ENCODE measurements at regions not wholly inside any gene's neighbourhood (a gene's known extent, or its start where the extent isn't known, plus 50 kb on each side); places are given as distances from the start of the nearest gene placed in this dataset.

GRCh38 chr2:204112084-204112770, 175.7 kb downstream of the ICOS start:
- TF ChIP-seq EZH2 (IDR thresholded peaks at IDR 0.05; ENCODE audit: low read length) (no peak), CTCF (optimal IDR thresholded peaks at IDR 0.05 in 1 of 3, IDR thresholded peaks at IDR 0.05 in 1 of 3, conservative IDR thresholded peaks at IDR 0.05 in 1 of 3; ENCODE audit: extremely low read depth in 1 of 3, insufficient read depth in 2 of 3, low read length in 3 of 3) (no peak)
- H3K9me1 ChIP-seq (ENCODE audit: control insufficient read depth, extremely low read depth, insufficient read depth, low read length), result no peaks in the 10 kb centered on the region
- no peaks in the 10 kb centered on the region for H3K79me2 ChIP-seq (ENCODE audit: control insufficient read depth, insufficient read depth, low read length)
- no peaks in the 10 kb centered on the region for H3K4me1 ChIP-seq (ENCODE audit: control insufficient read depth, extremely low read depth, insufficient read depth, low read length)
- H3K4me2 ChIP-seq (ENCODE audit: control insufficient read depth, extremely low read depth, insufficient read depth, low read depth, low read length), result no peak overlapping the region
- dilution Hi-C loops (cut with MboI; ENCODE audit: extremely low pct_ligation_motif_present, low sequenced_read_pairs), result no loop called here
- no peak overlapping the region for H3K9ac ChIP-seq (ENCODE audit: control insufficient read depth, extremely low read depth, insufficient read depth, low read length)
- FAIRE-seq (no peak), DNase-seq (ENCODE audit: low read depth, low spot score) (no peak)
- H3K27ac ChIP-seq (ENCODE audit: control insufficient read depth, insufficient read depth, low read length), result no peak overlapping the region
- no peaks in the 10 kb centered on the region for H3K9me3 ChIP-seq (ENCODE audit: control insufficient read depth, low read depth, low read length)
- H4K20me1 ChIP-seq (ENCODE audit: control insufficient read depth, extremely low read depth, insufficient read depth, low read length), result no peaks in the 10 kb centered on the region
- H2AFZ ChIP-seq (ENCODE audit: control insufficient read depth, low read length), result no peak overlapping the region
- peaks cover 7% of the 10 kb centered on the region for H3K27me3 ChIP-seq (ENCODE audit: control insufficient read depth, extremely low read depth, insufficient read depth, low read length)
- no peaks in the 10 kb centered on the region for H3K36me3 ChIP-seq (ENCODE audit: control insufficient read depth in 2 of 2, extremely low read depth in 1 of 2, insufficient read depth in 2 of 2, low read length in 2 of 2)
- H3K4me3 ChIP-seq (ENCODE audit: control insufficient read depth in 2 of 3, extremely low read depth in 1 of 3, insufficient read depth in 2 of 3, low read depth in 1 of 3, low read length in 3 of 3), result no peak overlapping the region

- no peaks in the 10 kb centered on the region for H3K79me2 ChIP-seq (ENCODE audit: control insufficient read depth, insufficient read depth, low read length)
- no peak overlapping the region for H2AFZ ChIP-seq (ENCODE audit: control insufficient read depth, low read length)
- H3K9ac ChIP-seq (ENCODE audit: control insufficient read depth, extremely low read depth, insufficient read depth, low read length), result no peak overlapping the region
- no peaks in the 10 kb centered on the region for H3K36me3 ChIP-seq (ENCODE audit: control insufficient read depth in 2 of 2, extremely low read depth in 1 of 2, insufficient read depth in 2 of 2, low read length in 2 of 2)
- H3K27me3 ChIP-seq (ENCODE audit: control insufficient read depth, extremely low read depth, insufficient read depth, low read length), result peaks cover 5% of the 10 kb centered on the region
- dilution Hi-C loops (cut with MboI; ENCODE audit: extremely low pct_ligation_motif_present, low sequenced_read_pairs), result no loop called here
- H3K9me3 ChIP-seq (ENCODE audit: control insufficient read depth, low read depth, low read length), result no peaks in the 10 kb centered on the region
- no peaks in the 10 kb centered on the region for H3K9me1 ChIP-seq (ENCODE audit: control insufficient read depth, extremely low read depth, insufficient read depth, low read length)
- no peak overlapping the region for H3K27ac ChIP-seq (ENCODE audit: control insufficient read depth, insufficient read depth, low read length)
- no peak overlapping the region for H3K4me3 ChIP-seq (ENCODE audit: control insufficient read depth in 2 of 3, extremely low read depth in 1 of 3, insufficient read depth in 2 of 3, low read depth in 1 of 3, low read length in 3 of 3)
- TF ChIP-seq CTCF (optimal IDR thresholded peaks at IDR 0.05 in 1 of 3, IDR thresholded peaks at IDR 0.05 in 1 of 3, conservative IDR thresholded peaks at IDR 0.05 in 1 of 3; ENCODE audit: extremely low read depth in 1 of 3, insufficient read depth in 2 of 3, low read length in 3 of 3), result no peak
- no peak for TF ChIP-seq EZH2 (IDR thresholded peaks at IDR 0.05; ENCODE audit: low read length)
- FAIRE-seq (no peak), DNase-seq (ENCODE audit: low read depth, low spot score) (no peak)
- H3K4me2 ChIP-seq (ENCODE audit: control insufficient read depth, extremely low read depth, insufficient read depth, low read depth, low read length), result no peak overlapping the region
- H3K4me1 ChIP-seq (ENCODE audit: control insufficient read depth, extremely low read depth, insufficient read depth, low read length), result no peaks in the 10 kb centered on the region
- no peaks in the 10 kb centered on the region for H4K20me1 ChIP-seq (ENCODE audit: control insufficient read depth, extremely low read depth, insufficient read depth, low read length)
Observed at GRCh38 chr2:204114295-204115136, 178.0 kb downstream of the ICOS start.

All from keratinocyte (primary cell).